Lung (tissue), 11 donors: ENCODE measurements at regions not wholly inside any gene's neighbourhood (a gene's known extent, or its start where the extent isn't known, plus 50 kb on each side); places are given as distances from the start of the nearest gene placed in this dataset.

Source experiments
- ATAC-seq: fragments of 200-7000 bp; cut with Tn5 transposase; one replicate; pipeline ENCODE4 v1.9.1; 2020; ENCODE audit warnings: moderate number of reproducible peaks; ENCODE audit not compliant: insufficient read depth, low FRiP score
- DNase-seq, 3 donors: peaks; one replicate each; pipeline ENCODE4 v3.0.0-alpha.2; 2013 to 2017
- H3K27ac ChIP-seq, 2 donors: one replicate each; pipeline ENCODE4 v1.5.1; 2013; ENCODE audit warnings: mild to moderate bottlenecking in 2 of 2, moderate library complexity in 2 of 2, control low read depth in 1 of 2, inconsistent platforms in 1 of 2, low read depth in 1 of 2, low read length in 1 of 2
- H3K27me3 ChIP-seq, 3 donors: one replicate each; pipeline ENCODE4 v1.5.1; 2013; ENCODE audit warnings: low read length in 2 of 3; ENCODE audit not compliant: control insufficient read depth in 3 of 3, insufficient read depth in 3 of 3
- H3K36me3 ChIP-seq, 4 donors: one replicate each; pipeline ENCODE4 v1.5.1; 2013; ENCODE audit warnings: low read length in 4 of 4, mild to moderate bottlenecking in 1 of 4, moderate library complexity in 1 of 4; ENCODE audit not compliant: control insufficient read depth in 4 of 4, insufficient read depth in 4 of 4
- H3K4me1 ChIP-seq, 5 donors: one replicate each; pipeline ENCODE4 v1.5.1; 2013; ENCODE audit warnings: low read length in 5 of 5, mild to moderate bottlenecking in 2 of 5, moderate library complexity in 1 of 5; ENCODE audit not compliant: control insufficient read depth in 5 of 5, insufficient read depth in 5 of 5
- H3K4me3 ChIP-seq: one replicate; pipeline ENCODE4 v1.5.1; 2013; ENCODE audit warnings: mild to moderate bottlenecking, control low read depth, moderate library complexity
- H3K9ac ChIP-seq, 2 donors: one replicate each; pipeline ENCODE4 v1.5.1; 2013; ENCODE audit warnings: low read length in 2 of 2, control low read depth in 1 of 2; ENCODE audit not compliant: insufficient read depth in 1 of 2
- H3K9me3 ChIP-seq, 4 donors: one replicate each; pipeline ENCODE4 v1.5.1; 2013; ENCODE audit warnings: low read length in 3 of 4, mild to moderate bottlenecking in 1 of 4, moderate library complexity in 1 of 4; ENCODE audit not compliant: control insufficient read depth in 4 of 4, insufficient read depth in 3 of 4
- WGBS, 2 donors: extraction: QIAGEN DNeasy Blood & Tissue Kit; methylation state at CpG; one replicate each; pipeline ENCODE4 v1.1.7; 2013; 5-methylcytosine and 5-hydroxymethylcytosine counted together
- TF ChIP-seq, protein P1 (sequence below): IDR thresholded peaks from 2 replicates; pipeline ENCODE4 v1.5.1; 2012; ENCODE audit warnings: mild to moderate bottlenecking; ENCODE audit errors: control extremely low read depth, extremely low read depth
- donor health status: control.
- donor health status: control.
- donor health status: Bipolar disorder and iron deficiency.
- donor health status: healthy.
- donor health status: DM: yes; HTN: yes; CAD: no.

DNA sequence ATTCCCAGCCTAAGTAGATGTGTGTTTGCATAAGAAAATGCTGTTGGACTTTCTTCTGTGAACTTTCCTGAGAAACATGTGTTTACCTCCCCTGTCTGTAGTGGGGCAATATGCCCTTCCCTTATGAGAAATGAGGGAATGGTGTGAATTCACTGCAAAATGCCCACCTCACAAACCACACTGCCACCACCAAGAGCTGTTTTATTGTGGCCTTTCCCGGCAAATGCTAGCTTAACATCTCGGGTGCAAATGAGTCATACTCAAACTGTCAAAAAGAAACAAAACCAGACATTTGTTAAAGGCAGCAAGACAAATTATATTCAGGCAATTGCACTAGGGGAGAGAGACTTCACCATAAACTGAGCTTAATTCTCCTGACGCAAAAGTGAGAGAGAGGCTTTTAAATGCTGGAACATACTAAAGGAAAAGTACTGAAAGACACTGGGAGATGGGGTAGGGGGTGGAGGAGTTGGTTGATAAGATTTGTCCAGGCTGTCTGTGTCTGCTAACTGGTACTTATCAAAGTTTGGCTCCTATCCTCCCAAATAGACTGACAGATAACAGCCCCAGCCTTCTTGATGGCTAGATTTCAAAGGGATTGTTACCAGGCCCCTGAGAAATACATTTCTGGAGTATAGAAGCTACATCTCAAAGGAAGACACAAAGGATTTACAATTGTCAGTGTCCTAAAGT is 70.9 kb upstream of the OR5AK2 start:
- ATAC-seq (no peak), DNase-seq (peak; percentile 63 to 91 (median 83))
- Histone ChIP-seq H3K9ac (no peak overlapping the region), H3K4me3 (no peak overlapping the region), H3K27ac (no peak overlapping the region), H3K4me1 (peaks cover 0 to 31% (median 12%) of the 10 kb centered on the region in 5 donors), H3K9me3 (peaks cover 0 to 2% (median 0%) of the 10 kb centered on the region in 4 donors), H3K27me3 (no peaks in the 10 kb centered on the region), H3K36me3 (no peaks in the 10 kb centered on the region)
- 67 to 79% methylated on average over 3 of the region's 3 CpGs for WGBS, 2 donors
- TF ChIP-seq, protein P1, sequence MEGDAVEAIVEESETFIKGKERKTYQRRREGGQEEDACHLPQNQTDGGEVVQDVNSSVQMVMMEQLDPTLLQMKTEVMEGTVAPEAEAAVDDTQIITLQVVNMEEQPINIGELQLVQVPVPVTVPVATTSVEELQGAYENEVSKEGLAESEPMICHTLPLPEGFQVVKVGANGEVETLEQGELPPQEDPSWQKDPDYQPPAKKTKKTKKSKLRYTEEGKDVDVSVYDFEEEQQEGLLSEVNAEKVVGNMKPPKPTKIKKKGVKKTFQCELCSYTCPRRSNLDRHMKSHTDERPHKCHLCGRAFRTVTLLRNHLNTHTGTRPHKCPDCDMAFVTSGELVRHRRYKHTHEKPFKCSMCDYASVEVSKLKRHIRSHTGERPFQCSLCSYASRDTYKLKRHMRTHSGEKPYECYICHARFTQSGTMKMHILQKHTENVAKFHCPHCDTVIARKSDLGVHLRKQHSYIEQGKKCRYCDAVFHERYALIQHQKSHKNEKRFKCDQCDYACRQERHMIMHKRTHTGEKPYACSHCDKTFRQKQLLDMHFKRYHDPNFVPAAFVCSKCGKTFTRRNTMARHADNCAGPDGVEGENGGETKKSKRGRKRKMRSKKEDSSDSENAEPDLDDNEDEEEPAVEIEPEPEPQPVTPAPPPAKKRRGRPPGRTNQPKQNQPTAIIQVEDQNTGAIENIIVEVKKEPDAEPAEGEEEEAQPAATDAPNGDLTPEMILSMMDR: no peak

DNA sequence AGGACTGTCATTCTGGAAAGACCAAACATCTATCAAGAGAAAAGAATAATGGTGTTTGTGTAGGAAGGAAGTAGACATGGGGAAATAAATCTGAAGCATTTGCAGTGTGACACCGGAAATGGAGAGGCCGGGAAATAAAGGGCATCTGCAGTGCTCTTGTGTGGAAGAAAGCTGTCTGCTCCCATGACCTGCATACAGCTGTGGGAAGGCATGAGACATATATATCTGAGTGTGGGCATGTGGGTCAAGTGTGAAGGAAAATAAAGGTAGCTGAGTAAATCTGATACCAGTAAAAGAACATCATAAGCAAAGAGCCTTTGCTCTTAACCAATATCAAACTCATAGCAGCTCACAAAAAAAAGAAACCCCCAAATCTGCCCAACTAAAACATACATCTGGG is 72.1 kb upstream of the OR5AK2 start:
- Histone ChIP-seq H3K9ac (no peak overlapping the region), H3K9me3 (no peaks in the 10 kb centered on the region), H3K4me3 (no peak overlapping the region), H3K27me3 (no peaks in the 10 kb centered on the region), H3K27ac (no peak overlapping the region), H3K36me3 (no peaks in the 10 kb centered on the region), H3K4me1 (peaks cover 0 to 31% (median 12%) of the 10 kb centered on the region in 5 donors)
- TF ChIP-seq, protein P1: no peak
- no peak for ATAC-seq
- WGBS, 2 donors: 11 to 19% methylated on average over 2 of the region's 2 CpGs
- peak in 1 of 3 donors; percentile 69 for DNase-seq

DNA sequence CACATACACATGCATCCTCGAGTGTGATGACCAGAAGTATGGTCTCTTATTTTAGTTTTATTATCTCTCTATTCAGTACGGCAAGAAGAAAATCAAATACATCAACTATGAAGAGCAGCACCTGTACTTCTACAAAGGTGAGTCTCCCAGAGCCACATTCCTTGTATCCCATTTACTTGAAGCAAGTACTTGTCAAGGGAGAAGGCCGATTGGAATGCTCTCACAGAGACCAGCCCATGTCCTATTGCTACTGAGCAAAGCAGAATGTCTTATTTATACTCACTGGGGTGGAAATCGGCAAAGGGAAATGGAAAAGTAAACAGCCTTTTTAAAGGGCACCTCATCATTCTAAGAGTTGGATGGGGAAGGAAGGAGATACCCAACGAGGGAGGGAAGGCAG is 72.6 kb upstream of the OR5AK2 start:
- H3K4me3 ChIP-seq: no peak overlapping the region
- ATAC-seq (no peak), DNase-seq (peak in 1 of 3 donors; percentile 23)
- peaks cover 0 to 31% (median 16%) of the 10 kb centered on the region in 5 donors for H3K4me1 ChIP-seq
- TF ChIP-seq, protein P1: no peak
- H3K9me3 ChIP-seq: no peaks in the 10 kb centered on the region
- no peaks in the 10 kb centered on the region for H3K36me3 ChIP-seq
- H3K27ac ChIP-seq: no peak overlapping the region
- no peak overlapping the region for H3K9ac ChIP-seq
- no peaks in the 10 kb centered on the region for H3K27me3 ChIP-seq
- 23 to 36% methylated on average over 5 of the region's 5 CpGs for WGBS, 2 donors

DNA sequence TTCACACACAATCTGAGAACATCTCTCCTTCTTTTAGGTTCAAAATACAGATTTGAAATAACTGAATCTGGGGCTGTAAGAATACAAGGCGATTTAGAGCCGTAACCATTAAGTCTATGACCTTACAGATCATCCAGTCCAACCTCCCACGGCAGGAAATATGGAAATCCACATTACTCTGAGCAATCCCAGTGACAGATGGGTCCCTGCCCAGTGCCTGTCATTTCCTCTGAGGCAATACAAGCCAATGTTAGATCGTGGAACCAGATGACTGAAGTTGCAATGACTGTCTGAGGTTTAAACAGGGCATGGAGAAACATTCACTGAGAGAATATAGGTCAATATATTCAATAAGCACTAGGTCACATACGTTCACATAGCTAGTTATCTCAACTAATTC is 77.4 kb upstream of the OR5AK2 start:
- Histone ChIP-seq H3K4me3 (no peak overlapping the region), H3K36me3 (no peaks in the 10 kb centered on the region), H3K9ac (no peak overlapping the region), H3K27me3 (no peaks in the 10 kb centered on the region), H3K9me3 (no peaks in the 10 kb centered on the region), H3K27ac (no peak overlapping the region), H3K4me1 (peaks cover 0 to 16% (median 6%) of the 10 kb centered on the region in 5 donors)
- no peak for ATAC-seq
- no peak for DNase-seq
- TF ChIP-seq, protein P1: no peak
- 70 to 71% methylated on average over 5 of the region's 5 CpGs for WGBS, 2 donors
